Effector memory CD8-positive, alpha-beta T cell (primary cell): ENCODE measurements at regions not wholly inside any gene's neighbourhood (a gene's known extent, or its start where the extent isn't known, plus 50 kb on each side); places are given as distances from the start of the nearest gene placed in this dataset.

ENCODE experiments used
- ATAC-seq: fragments of 150-1000 bp; cut with Tn5 transposase; replicated peaks from 2 replicates; pipeline ENCODE4 v1.10.0; 2021; ENCODE audit warnings: mild to moderate bottlenecking, moderate library complexity
- DNase-seq, 3 experiments: peaks; one replicate each; pipeline ENCODE4 v3.0.0; 2021
- H3K27ac Mint-ChIP-seq, 2 donors: one replicate each; pipeline ENCODE4 v1.8.0; 2022; ENCODE audit warnings: mild to moderate bottlenecking in 2 of 2, mixed read lengths in 2 of 2, moderate library complexity in 2 of 2
- H3K27me3 Mint-ChIP-seq, 2 donors: one replicate each; pipeline ENCODE4 v1.8.0; 2022; ENCODE audit warnings: mixed read lengths in 2 of 2
- H3K36me3 Mint-ChIP-seq: one replicate; pipeline ENCODE4 v1.8.0; 2022; ENCODE audit warnings: mild to moderate bottlenecking, moderate library complexity, mixed read lengths; ENCODE audit not compliant: insufficient read depth
- H3K4me1 Mint-ChIP-seq, 2 donors: one replicate each; pipeline ENCODE4 v1.8.0; 2022; ENCODE audit warnings: low read depth in 2 of 2, mixed read lengths in 2 of 2
- H3K4me3 Mint-ChIP-seq, 2 donors: one replicate each; pipeline ENCODE4 v1.8.0; 2022; ENCODE audit warnings: mild to moderate bottlenecking in 2 of 2, mixed read lengths in 2 of 2, moderate library complexity in 2 of 2
- H3K9me3 Mint-ChIP-seq, 2 donors: one replicate each; pipeline ENCODE4 v1.8.0; 2022; ENCODE audit warnings: mixed read lengths in 2 of 2

- Mint-ChIP-seq H3K36me3 (no peaks in the 10 kb centered on the region), H3K4me1 (no peaks in the 10 kb centered on the region), H3K27me3 (peaks cover 25 to 47% of the 10 kb centered on the region in 2 donors), H3K9me3 (no peaks in the 10 kb centered on the region), H3K4me3 (no peak overlapping the region), H3K27ac (no peak overlapping the region)
- ATAC-seq, result no peak
- DNase-seq, result no peak
Observed at GRCh38 chr6:19986691-19987438, 149.7 kb downstream of the ID4 start.

- no peaks in the 10 kb centered on the region for H3K4me1 Mint-ChIP-seq
- H3K27ac Mint-ChIP-seq, result no peak overlapping the region
- no peak for DNase-seq
- no peak overlapping the region for H3K4me3 Mint-ChIP-seq
- no peak for ATAC-seq
- H3K27me3 Mint-ChIP-seq, result peaks cover 24 to 37% of the 10 kb centered on the region in 2 donors
- H3K9me3 Mint-ChIP-seq, result no peaks in the 10 kb centered on the region
- H3K36me3 Mint-ChIP-seq, result no peaks in the 10 kb centered on the region
Observed at GRCh38 chr6:19988555-19988954, 151.4 kb downstream of the ID4 start.

GRCh38 chr6:19991176-19991575, 154.0 kb downstream of the ID4 start:
- H3K36me3 Mint-ChIP-seq, result no peaks in the 10 kb centered on the region
- H3K4me3 Mint-ChIP-seq, result no peak overlapping the region
- H3K4me1 Mint-ChIP-seq, result peaks cover 0 to 2% of the 10 kb centered on the region in 2 donors
- H3K27me3 Mint-ChIP-seq, result peaks cover 32 to 40% of the 10 kb centered on the region in 2 donors
- H3K27ac Mint-ChIP-seq, result no peak overlapping the region
- DNase-seq (no peak), ATAC-seq (no peak)
- no peaks in the 10 kb centered on the region for H3K9me3 Mint-ChIP-seq

GRCh38 chr6:19994909-19995308, 157.7 kb downstream of the ID4 start:
- no peak overlapping the region for H3K4me3 Mint-ChIP-seq
- peaks cover 2 to 5% of the 10 kb centered on the region in 2 donors for H3K4me1 Mint-ChIP-seq
- peaks cover 4 to 5% of the 10 kb centered on the region in 2 donors for H3K9me3 Mint-ChIP-seq
- DNase-seq, result no peak
- no peaks in the 10 kb centered on the region for H3K36me3 Mint-ChIP-seq
- peaks cover 27 to 37% of the 10 kb centered on the region in 2 donors for H3K27me3 Mint-ChIP-seq
- no peak overlapping the region for H3K27ac Mint-ChIP-seq
- ATAC-seq, result no peak

- ATAC-seq (no peak), DNase-seq (no peak)
- Mint-ChIP-seq H3K9me3 (peaks cover 6 to 7% of the 10 kb centered on the region in 2 donors), H3K36me3 (no peaks in the 10 kb centered on the region), H3K4me3 (no peak overlapping the region), H3K4me1 (peaks cover 4 to 6% of the 10 kb centered on the region in 2 donors), H3K27me3 (peaks cover 27 to 37% of the 10 kb centered on the region in 2 donors), H3K27ac (no peak overlapping the region)
Observed at GRCh38 chr6:19995575-19996257, 158.5 kb downstream of the ID4 start.

- H3K36me3 Mint-ChIP-seq, result no peaks in the 10 kb centered on the region
- DNase-seq (no peak), ATAC-seq (no peak)
- H3K4me1 Mint-ChIP-seq, result peaks cover 4 to 6% of the 10 kb centered on the region in 2 donors
- H3K27ac Mint-ChIP-seq, result no peak overlapping the region
- no peak overlapping the region for H3K4me3 Mint-ChIP-seq
- H3K27me3 Mint-ChIP-seq, result peaks cover 23 to 34% of the 10 kb centered on the region in 2 donors
- H3K9me3 Mint-ChIP-seq, result peaks cover 6 to 7% of the 10 kb centered on the region in 2 donors
Observed at GRCh38 chr6:19997104-19997503, 159.9 kb downstream of the ID4 start.

- H3K4me1 Mint-ChIP-seq, result peaks cover 4 to 6% of the 10 kb centered on the region in 2 donors
- H3K9me3 Mint-ChIP-seq, result peaks cover 6 to 7% of the 10 kb centered on the region in 2 donors
- H3K27me3 Mint-ChIP-seq, result peaks cover 24 to 28% of the 10 kb centered on the region in 2 donors
- no peak overlapping the region for H3K27ac Mint-ChIP-seq
- no peak overlapping the region for H3K4me3 Mint-ChIP-seq
- DNase-seq, result no peak
- no peak for ATAC-seq
- no peaks in the 10 kb centered on the region for H3K36me3 Mint-ChIP-seq
Observed at GRCh38 chr6:19998541-19998940, 161.4 kb downstream of the ID4 start.

GRCh38 chr6:19999319-20000191, 162.4 kb downstream of the ID4 start:
- Mint-ChIP-seq H3K27me3 (peaks cover 21 to 23% of the 10 kb centered on the region in 2 donors), H3K4me3 (no peak overlapping the region), H3K36me3 (no peaks in the 10 kb centered on the region), H3K9me3 (peaks cover 6 to 7% of the 10 kb centered on the region in 2 donors), H3K27ac (no peak overlapping the region), H3K4me1 (peaks cover 4 to 6% of the 10 kb centered on the region in 2 donors)
- ATAC-seq (no peak), DNase-seq (no peak)

- peaks cover 10 to 13% of the 10 kb centered on the region in 2 donors for H3K27me3 Mint-ChIP-seq
- ATAC-seq, result no peak
- H3K4me1 Mint-ChIP-seq, result peaks cover 4% of the 10 kb centered on the region in 2 donors
- H3K27ac Mint-ChIP-seq, result no peak overlapping the region
- no peaks in the 10 kb centered on the region for H3K36me3 Mint-ChIP-seq
- peaks cover 6 to 7% of the 10 kb centered on the region in 2 donors for H3K9me3 Mint-ChIP-seq
- no peak for DNase-seq
- no peak overlapping the region for H3K4me3 Mint-ChIP-seq
Observed at GRCh38 chr6:20001286-20001685, 164.1 kb downstream of the ID4 start.

GRCh38 chr6:20006037-20006436, 168.9 kb downstream of the ID4 start:
- H3K27ac Mint-ChIP-seq, result no peak overlapping the region
- H3K27me3 Mint-ChIP-seq, result peaks cover 32 to 42% of the 10 kb centered on the region in 2 donors

GRCh38 chr6:20008131-20008530, 171.0 kb downstream of the ID4 start:
- ATAC-seq (no peak), DNase-seq (no peak)
- Mint-ChIP-seq H3K27me3 (peaks cover 49 to 54% of the 10 kb centered on the region in 2 donors), H3K36me3 (no peaks in the 10 kb centered on the region), H3K27ac (no peak overlapping the region), H3K4me3 (no peak overlapping the region), H3K9me3 (no peaks in the 10 kb centered on the region), H3K4me1 (peaks cover 0 to 2% of the 10 kb centered on the region in 2 donors)

More at GRCh38 chr6:20006037-20006436, 168.9 kb downstream of the ID4 start:
- H3K9me3 Mint-ChIP-seq, result no peaks in the 10 kb centered on the region
- ATAC-seq, result no peak
- no peak for DNase-seq
- no peaks in the 10 kb centered on the region for H3K36me3 Mint-ChIP-seq
- H3K4me3 Mint-ChIP-seq, result no peak overlapping the region
- peaks cover 0 to 2% of the 10 kb centered on the region in 2 donors for H3K4me1 Mint-ChIP-seq

GRCh38 chr6:20013066-20013861, 176.1 kb downstream of the ID4 start:
- Mint-ChIP-seq H3K9me3 (no peaks in the 10 kb centered on the region), H3K4me3 (no peak overlapping the region), H3K27ac (no peak overlapping the region), H3K36me3 (no peaks in the 10 kb centered on the region), H3K27me3 (peaks cover 49 to 52% of the 10 kb centered on the region in 2 donors), H3K4me1 (peaks cover 0 to 2% of the 10 kb centered on the region in 2 donors)
- no peak for ATAC-seq
- DNase-seq, result no peak
